Peyer's patch (tissue), 4 donors: ENCODE measurements at regions not wholly inside any gene's neighbourhood (a gene's known extent, or its start where the extent isn't known, plus 50 kb on each side); places are given as distances from the start of the nearest gene placed in this dataset.

Experiments
- CTCF ChIP-seq, 6 experiments: fragments of 450-650 bp in 4 of 6; fragments of 200-600 bp in 2 of 6; sonication (generic) in 1 of 6; IDR thresholded peaks; one replicate each; pipeline ENCODE4 v1.5.1; 2017 to 2019; ENCODE audit warnings: antibody characterized with exemption in 6 of 6, mild to moderate bottlenecking in 3 of 6, moderate library complexity in 1 of 6
- POLR2A ChIP-seq, 2 donors: fragments of 450-650 bp; IDR thresholded peaks; one replicate each; pipeline ENCODE4 v1.5.1; 2017; ENCODE audit warnings: antibody characterized with exemption in 2 of 2, mild to moderate bottlenecking in 2 of 2, moderate library complexity in 2 of 2

- TF ChIP-seq POLR2A (IDR thresholded peaks at IDR 0.05) (no peak), CTCF (IDR thresholded peaks at IDR 0.05) (no peak)
These were observed 843.2 kb downstream of the AMY1C start for GRCh38 chr1:104592926-104593325.
